ENCODE measurements at regions not wholly inside any gene's neighbourhood (a gene's known extent, or its start where the extent isn't known, plus 50 kb on each side); places are given as distances from the start of the nearest gene placed in this dataset.
"Not testable (repeated sequence)": the region's sequence is repeated elsewhere in the genome, so short reads cannot be mapped to it uniquely, and the experiment has no call there.

GRCh38 chr2:35199298-35199697 lies 1156.3 kb upstream of the CRIM1 start:
- Histone ChIP-seq H3K4me3 (ENCODE audit: low read length, poor library complexity, severe bottlenecking) (no peak overlapping the region), H3K9me3 (ENCODE audit: insufficient read depth, low read depth, low read length) (no peaks in the 10 kb centered on the region), H4K20me1 (ENCODE audit: insufficient read depth, low read length, poor library complexity, severe bottlenecking) (no peaks in the 10 kb centered on the region), H2AFZ (ENCODE audit: low read length) (no peak overlapping the region), H3K4me1 (ENCODE audit: insufficient read depth, low read length, poor library complexity, severe bottlenecking) (no peaks in the 10 kb centered on the region), H3K79me2 (ENCODE audit: insufficient read depth, low read length) (no peaks in the 10 kb centered on the region), H3K36me3 (ENCODE audit: insufficient read depth, low read length) (no peaks in the 10 kb centered on the region), H3K9me2 (replicated peaks; ENCODE audit: low read depth, low read length) (no peaks in the 10 kb centered on the region), H3F3A (ENCODE audit: low read depth) (no peaks in the 10 kb centered on the region), H3K9ac (ENCODE audit: low read depth, low read length, poor library complexity, severe bottlenecking) (no peak overlapping the region), H3K27me3 (ENCODE audit: insufficient read depth, low read length, poor library complexity, severe bottlenecking) (no peaks in the 10 kb centered on the region), H3K4me2 (ENCODE audit: low read depth, low read length, poor library complexity, severe bottlenecking) (no peak overlapping the region)
- no peak for TF ChIP-seq CTCF (conservative IDR thresholded peaks at IDR 0.05; ENCODE audit: low read length)
- no peak for TF ChIP-seq EZH2phosphoT487 (IDR thresholded peaks at IDR 0.05; ENCODE audit: borderline replicate concordance)

DNA sequence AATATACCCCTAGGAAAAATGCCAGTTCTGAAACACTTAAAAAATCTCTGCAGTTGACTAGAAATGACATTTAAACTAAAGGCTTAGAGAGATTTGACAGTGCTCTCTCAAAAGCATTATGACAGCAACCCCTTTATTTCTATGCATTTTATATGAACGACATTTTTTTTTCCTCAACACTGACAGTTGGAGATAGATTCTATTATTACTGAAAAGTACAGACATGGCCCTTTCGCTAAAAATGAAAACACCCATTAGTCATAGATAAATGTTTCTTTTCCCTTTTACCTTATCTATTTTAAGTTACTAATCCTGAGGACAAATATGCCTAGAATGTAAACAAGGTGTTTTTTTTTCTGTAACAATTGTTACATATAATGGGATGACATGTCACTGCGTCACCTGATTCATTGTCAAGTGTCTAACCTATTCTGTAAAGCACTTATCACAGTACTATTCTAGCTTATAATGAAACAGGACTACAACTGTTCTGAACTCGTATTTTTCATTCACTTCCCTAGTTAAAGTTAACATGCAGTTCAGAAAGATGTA lies 1169.6 kb upstream of the CRIM1 start:
- Histone ChIP-seq H3K36me3 (ENCODE audit: insufficient read depth, low read length) (no peaks in the 10 kb centered on the region), H2AFZ (ENCODE audit: low read length) (no peak overlapping the region), H3K9me2 (replicated peaks; ENCODE audit: low read depth, low read length) (no peaks in the 10 kb centered on the region), H3K9ac (ENCODE audit: low read depth, low read length, poor library complexity, severe bottlenecking) (no peak overlapping the region), H4K20me1 (ENCODE audit: insufficient read depth, low read length, poor library complexity, severe bottlenecking) (no peaks in the 10 kb centered on the region), H3K4me3 (ENCODE audit: low read length, poor library complexity, severe bottlenecking) (no peak overlapping the region), H3K4me1 (ENCODE audit: insufficient read depth, low read length, poor library complexity, severe bottlenecking) (no peaks in the 10 kb centered on the region), H3K27me3 (ENCODE audit: insufficient read depth, low read length, poor library complexity, severe bottlenecking) (no peaks in the 10 kb centered on the region), H3K4me2 (ENCODE audit: low read depth, low read length, poor library complexity, severe bottlenecking) (no peak overlapping the region), H3K79me2 (ENCODE audit: insufficient read depth, low read length) (no peaks in the 10 kb centered on the region), H3K9me3 (ENCODE audit: insufficient read depth, low read depth, low read length) (no peaks in the 10 kb centered on the region), H3F3A (ENCODE audit: low read depth) (no peaks in the 10 kb centered on the region)
- TF ChIP-seq EZH2phosphoT487 (IDR thresholded peaks at IDR 0.05; ENCODE audit: borderline replicate concordance) (no peak), CTCF (conservative IDR thresholded peaks at IDR 0.05; ENCODE audit: low read length) (no peak)

DNA sequence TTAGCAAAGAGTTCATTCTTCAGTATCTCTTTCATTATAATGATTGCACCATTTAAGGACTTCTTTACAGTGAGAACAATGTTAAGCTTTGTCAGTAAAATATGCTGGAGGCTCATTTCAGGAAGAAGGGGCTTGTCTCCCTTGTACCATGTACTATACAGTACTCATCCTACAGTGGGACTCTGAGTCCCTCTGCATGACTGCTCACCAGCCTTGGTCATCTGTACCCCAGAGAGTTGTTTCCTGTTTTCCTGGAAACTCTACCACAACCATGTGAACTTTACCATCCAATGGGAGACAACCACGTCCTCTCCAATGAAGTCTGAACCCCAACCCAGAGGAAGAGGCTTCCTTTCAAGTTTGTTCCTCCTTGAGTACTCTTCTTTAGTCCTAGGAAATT lies 1171.1 kb upstream of the CRIM1 start:
- no peaks in the 10 kb centered on the region for H3K9me2 ChIP-seq (replicated peaks; ENCODE audit: low read depth, low read length)

GRCh38 chr2:35176726-35177125 lies 1178.9 kb upstream of the CRIM1 start:
- not testable (repeated sequence) for H3K4me3 ChIP-seq (ENCODE audit: low read length, poor library complexity, severe bottlenecking); H3K27me3 ChIP-seq (ENCODE audit: insufficient read depth, low read length, poor library complexity, severe bottlenecking); H3K9ac ChIP-seq (ENCODE audit: low read depth, low read length, poor library complexity, severe bottlenecking); H3K36me3 ChIP-seq (ENCODE audit: insufficient read depth, low read length); H3K9me2 ChIP-seq (replicated peaks; ENCODE audit: low read depth, low read length); H4K20me1 ChIP-seq (ENCODE audit: insufficient read depth, low read length, poor library complexity, severe bottlenecking); H3K79me2 ChIP-seq (ENCODE audit: insufficient read depth, low read length); H3K9me3 ChIP-seq (ENCODE audit: insufficient read depth, low read depth, low read length); H3K4me1 ChIP-seq (ENCODE audit: insufficient read depth, low read length, poor library complexity, severe bottlenecking); H2AFZ ChIP-seq (ENCODE audit: low read length); H3F3A ChIP-seq (ENCODE audit: low read depth); H3K4me2 ChIP-seq (ENCODE audit: low read depth, low read length, poor library complexity, severe bottlenecking)

More for the DNA sequence above, 1171.1 kb upstream of the CRIM1 start:
- H3K9me3 ChIP-seq (ENCODE audit: insufficient read depth, low read depth, low read length) = no peaks in the 10 kb centered on the region
- TF ChIP-seq EZH2phosphoT487 (IDR thresholded peaks at IDR 0.05; ENCODE audit: borderline replicate concordance) (no peak), CTCF (conservative IDR thresholded peaks at IDR 0.05; ENCODE audit: low read length) (no peak)
- no peaks in the 10 kb centered on the region for H3K27me3 ChIP-seq (ENCODE audit: insufficient read depth, low read length, poor library complexity, severe bottlenecking)
- H3K79me2 ChIP-seq (ENCODE audit: insufficient read depth, low read length) = no peaks in the 10 kb centered on the region
- no peak overlapping the region for H3K9ac ChIP-seq (ENCODE audit: low read depth, low read length, poor library complexity, severe bottlenecking)
- H3K4me1 ChIP-seq (ENCODE audit: insufficient read depth, low read length, poor library complexity, severe bottlenecking) = no peaks in the 10 kb centered on the region
- no peaks in the 10 kb centered on the region for H3F3A ChIP-seq (ENCODE audit: low read depth)
- no peaks in the 10 kb centered on the region for H4K20me1 ChIP-seq (ENCODE audit: insufficient read depth, low read length, poor library complexity, severe bottlenecking)
- H2AFZ ChIP-seq (ENCODE audit: low read length) = no peak overlapping the region
- no peak overlapping the region for H3K4me2 ChIP-seq (ENCODE audit: low read depth, low read length, poor library complexity, severe bottlenecking)
- H3K4me3 ChIP-seq (ENCODE audit: low read length, poor library complexity, severe bottlenecking) = no peak overlapping the region
- H3K36me3 ChIP-seq (ENCODE audit: insufficient read depth, low read length) = no peaks in the 10 kb centered on the region
